ENCODE measurements at regions not wholly inside any gene's neighbourhood (a gene's known extent, or its start where the extent isn't known, plus 50 kb on each side); places are given as distances from the start of the nearest gene placed in this dataset.

DNA sequence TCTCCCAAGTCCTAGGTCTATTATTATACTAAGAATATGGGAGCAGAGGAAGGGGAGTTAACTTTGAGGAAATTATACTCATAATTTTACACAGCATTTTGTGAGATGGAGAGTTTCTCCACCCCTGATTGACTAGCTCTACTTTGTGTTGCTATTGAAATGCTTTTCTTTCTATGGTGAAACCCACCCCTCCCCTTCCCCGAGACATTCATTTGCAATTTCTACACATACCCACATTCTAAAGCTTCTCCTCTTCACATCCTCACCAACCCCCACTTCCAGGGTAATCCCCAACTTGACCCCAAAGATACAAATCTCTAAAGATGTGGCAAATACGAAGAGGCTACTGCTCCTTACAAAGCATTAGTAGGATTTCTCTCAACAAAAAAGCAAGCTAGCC is 992.2 kb downstream of the BCL11A start:
- no TSS peak for BruUV-seq (replicated peaks)
- H2AFZ ChIP-seq (ENCODE audit: control insufficient read depth, low read depth, low read length): no peak overlapping the region
- WGBS (ENCODE audit: insufficient coverage, insufficient replicate concordance, low lambda C conversion rate, missing lambda C conversion rate): 6% methylated on average over 2 of the region's 2 CpGs
- no peaks in the 10 kb centered on the region for H3K9me3 ChIP-seq (replicated peaks; ENCODE audit: control insufficient read depth, insufficient read depth, low read length)
- H3K4me1 ChIP-seq (ENCODE audit: control insufficient read depth, insufficient read depth, low read length): no peaks in the 10 kb centered on the region
- ChIA-PET CTCF (no interaction called here), RAD21 (ENCODE audit: unreplicated experiment) (no interaction called here), SMC1A (ENCODE audit: uncharacterized antibody, unreplicated experiment) (interaction anchor here (1.7 kb wide), 1 partner anchor 14 kb away, joined by 4 read pairs; no protein-coding TSS in a partner anchor), POLR2A (no interaction called here)
- H3K4me3 ChIP-seq: no peak overlapping the region
- H3K79me2 ChIP-seq (ENCODE audit: control insufficient read depth, insufficient read depth, low read length): no peaks in the 10 kb centered on the region
- intact Hi-C loops (cut with micrococcal nuclease; ENCODE audit: unreplicated experiment): loop anchor here (10.0 kb wide), 1 partner anchor 256 kb away; no protein-coding TSS in a partner anchor
- DNase-seq (ENCODE audit: low read depth, low spot score) (no peak), FAIRE-seq (no peak), ATAC-seq (no peak)
- in situ Hi-C loops (cut with MboI): no loop called here
- no peak overlapping the region for H3K9ac ChIP-seq (ENCODE audit: control insufficient read depth, insufficient read depth, low read length)
- no peak overlapping the region for H3K4me2 ChIP-seq (ENCODE audit: control insufficient read depth, insufficient read depth)
- H3K27me3 ChIP-seq (replicated peaks in 1 of 2; ENCODE audit: control insufficient read depth in 2 of 2, insufficient read depth in 2 of 2, low read length in 1 of 2): no peaks in the 10 kb centered on the region
- TF ChIP-seq RCOR1 (conservative IDR thresholded peaks at IDR 0.05; ENCODE audit: low read depth, low read length): no peak
- TF ChIP-seq SUPT20H (IDR thresholded peaks at IDR 0.05; ENCODE audit: borderline replicate concordance, control insufficient read depth, low read depth, low read length): no peak
- no peak for TF ChIP-seq PML (IDR thresholded peaks at IDR 0.05; ENCODE audit: low read length)
- no peak for TF ChIP-seq IKZF2 (IDR thresholded peaks at IDR 0.05)
- no peak for TF ChIP-seq SP1 (IDR thresholded peaks at IDR 0.05; ENCODE audit: low read depth, low read length)
- TF ChIP-seq, protein P1, sequence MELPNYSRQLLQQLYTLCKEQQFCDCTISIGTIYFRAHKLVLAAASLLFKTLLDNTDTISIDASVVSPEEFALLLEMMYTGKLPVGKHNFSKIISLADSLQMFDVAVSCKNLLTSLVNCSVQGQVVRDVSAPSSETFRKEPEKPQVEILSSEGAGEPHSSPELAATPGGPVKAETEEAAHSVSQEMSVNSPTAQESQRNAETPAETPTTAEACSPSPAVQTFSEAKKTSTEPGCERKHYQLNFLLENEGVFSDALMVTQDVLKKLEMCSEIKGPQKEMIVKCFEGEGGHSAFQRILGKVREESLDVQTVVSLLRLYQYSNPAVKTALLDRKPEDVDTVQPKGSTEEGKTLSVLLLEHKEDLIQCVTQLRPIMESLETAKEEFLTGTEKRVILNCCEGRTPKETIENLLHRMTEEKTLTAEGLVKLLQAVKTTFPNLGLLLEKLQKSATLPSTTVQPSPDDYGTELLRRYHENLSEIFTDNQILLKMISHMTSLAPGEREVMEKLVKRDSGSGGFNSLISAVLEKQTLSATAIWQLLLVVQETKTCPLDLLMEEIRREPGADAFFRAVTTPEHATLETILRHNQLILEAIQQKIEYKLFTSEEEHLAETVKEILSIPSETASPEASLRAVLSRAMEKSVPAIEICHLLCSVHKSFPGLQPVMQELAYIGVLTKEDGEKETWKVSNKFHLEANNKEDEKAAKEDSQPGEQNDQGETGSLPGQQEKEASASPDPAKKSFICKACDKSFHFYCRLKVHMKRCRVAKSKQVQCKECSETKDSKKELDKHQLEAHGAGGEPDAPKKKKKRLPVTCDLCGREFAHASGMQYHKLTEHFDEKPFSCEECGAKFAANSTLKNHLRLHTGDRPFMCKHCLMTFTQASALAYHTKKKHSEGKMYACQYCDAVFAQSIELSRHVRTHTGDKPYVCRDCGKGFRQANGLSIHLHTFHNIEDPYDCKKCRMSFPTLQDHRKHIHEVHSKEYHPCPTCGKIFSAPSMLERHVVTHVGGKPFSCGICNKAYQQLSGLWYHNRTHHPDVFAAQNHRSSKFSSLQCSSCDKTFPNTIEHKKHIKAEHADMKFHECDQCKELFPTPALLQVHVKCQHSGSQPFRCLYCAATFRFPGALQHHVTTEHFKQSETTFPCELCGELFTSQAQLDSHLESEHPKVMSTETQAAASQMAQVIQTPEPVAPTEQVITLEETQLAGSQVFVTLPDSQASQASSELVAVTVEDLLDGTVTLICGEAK (IDR thresholded peaks at IDR 0.05; ENCODE audit: borderline replicate concordance): no peak
- no peak for TF ChIP-seq GATAD2B (conservative IDR thresholded peaks at IDR 0.05; ENCODE audit: low read depth)
- TF ChIP-seq TCF12 (IDR thresholded peaks at IDR 0.05; ENCODE audit: low read depth, low read length): no peak
- no peak for TF ChIP-seq ZSCAN29 (IDR thresholded peaks at IDR 0.05)
- H4K20me1 ChIP-seq (ENCODE audit: control insufficient read depth, insufficient read depth): no peaks in the 10 kb centered on the region
- no peak overlapping the region for H3K27ac ChIP-seq (ENCODE audit: control insufficient read depth, insufficient read depth)
- no peaks in the 10 kb centered on the region for H3K36me3 ChIP-seq (ENCODE audit: control insufficient read depth in 2 of 2, insufficient read depth in 2 of 2, low read length in 1 of 2)

Data from GM12878 (cell line).